CD4-positive, alpha-beta memory T cell (primary cell): ENCODE measurements at regions not wholly inside any gene's neighbourhood (a gene's known extent, or its start where the extent isn't known, plus 50 kb on each side); places are given as distances from the start of the nearest gene placed in this dataset.

Experiments used
- CTCF ChIA-PET: fragments of 350-600 bp; sonication (Branson Sonifier 250); formaldehyde crosslinking; loops from one replicate; lab custom pipeline; 2021; ENCODE audit warnings: inconsistent platforms; ENCODE audit not compliant: partially characterized antibody; lab: Charles Lee
- POLR2A ChIA-PET: fragments of 350-600 bp; sonication (Branson Sonifier 250); formaldehyde crosslinking; loops from one replicate; lab custom pipeline; 2021; ENCODE audit not compliant: partially characterized antibody; lab: Charles Lee
- DNase-seq, 5 donors: peaks; one replicate each; pipeline versions ENCODE4 v3.0.0 to v3.0.0-alpha.2; 2020 to 2022; ENCODE audit warnings: mixed read lengths in 1 of 5
- H3K27ac ChIP-seq: one replicate; pipeline ENCODE4 v1.7.0; 2013; ENCODE audit warnings: low read depth, low read length
- H3K27me3 ChIP-seq: 2 replicates; pipeline ENCODE4 v1.7.0; 2013; ENCODE audit warnings: mild to moderate bottlenecking, low read length, moderate library complexity; ENCODE audit not compliant: insufficient read depth
- H3K36me3 ChIP-seq: 2 replicates; pipeline ENCODE4 v1.7.0; 2013; ENCODE audit warnings: mild to moderate bottlenecking, low read length, moderate library complexity; ENCODE audit not compliant: insufficient read depth
- H3K4me1 ChIP-seq: 2 replicates; pipeline ENCODE4 v1.7.0; 2013; ENCODE audit warnings: mild to moderate bottlenecking, low read length, moderate library complexity; ENCODE audit not compliant: insufficient read depth
- H3K4me3 ChIP-seq, 2 donors: one replicate each; pipeline ENCODE4 v1.7.0; 2013; ENCODE audit warnings: low read length in 2 of 2, mild to moderate bottlenecking in 1 of 2
- H3K9me3 ChIP-seq, 2 donors: one replicate each; pipeline ENCODE4 v1.7.0; 2013; ENCODE audit warnings: low read length in 2 of 2, control low read depth in 1 of 2; ENCODE audit not compliant: control insufficient read depth in 1 of 2
- H3K27ac Mint-ChIP-seq, 7 donors: one replicate each; pipeline ENCODE4 v1.8.0; 2020 to 2021; ENCODE audit warnings: mixed read lengths in 7 of 7, mild to moderate bottlenecking in 6 of 7, inconsistent platforms in 3 of 7, moderate library complexity in 3 of 7
- H3K27me3 Mint-ChIP-seq, 2 donors: one replicate each; pipeline ENCODE4 v1.8.0; 2020 to 2021; ENCODE audit warnings: mixed read lengths in 2 of 2
- H3K36me3 Mint-ChIP-seq, 2 donors: one replicate each; pipeline ENCODE4 v1.8.0; 2020 to 2021; ENCODE audit warnings: mixed read lengths in 2 of 2, inconsistent platforms in 1 of 2, mild to moderate bottlenecking in 1 of 2
- H3K4me1 Mint-ChIP-seq, 4 donors: one replicate each; pipeline ENCODE4 v1.8.0; 2020 to 2021; ENCODE audit warnings: mixed read lengths in 4 of 4, mild to moderate bottlenecking in 1 of 4
- H3K4me3 Mint-ChIP-seq, 8 donors: one replicate each; pipeline ENCODE4 v1.8.0; 2020 to 2021; ENCODE audit warnings: mixed read lengths in 8 of 8, mild to moderate bottlenecking in 7 of 8, moderate library complexity in 6 of 8, inconsistent platforms in 3 of 8
- H3K9me3 Mint-ChIP-seq, 8 donors: one replicate each; pipeline ENCODE4 v1.8.0; 2020 to 2021; ENCODE audit warnings: mixed read lengths in 8 of 8, mild to moderate bottlenecking in 5 of 8, inconsistent platforms in 3 of 8, moderate library complexity in 1 of 8
- intact Hi-C: fragments of 100-400 bp; cut with micrococcal nuclease; formaldehyde crosslinking; loops from one replicate; pipeline ENCODE4 v1.15.1; 2023

- no peaks in the 10 kb centered on the region for H3K36me3 ChIP-seq
- Mint-ChIP-seq H3K27me3 (no peaks in the 10 kb centered on the region), H3K4me3 (peak overlapping the region; percentile 68 to 86 (median 84)), H3K27ac (peak overlapping the region; percentile 89 to 96 (median 91)), H3K36me3 (peaks cover 6 to 9% of the 10 kb centered on the region in 2 donors), H3K4me1 (peaks cover 61 to 83% (median 75%) of the 10 kb centered on the region in 4 donors), H3K9me3 (peaks cover 0 to 8% (median 1%) of the 10 kb centered on the region in 8 donors)
- POLR2A ChIA-PET = interaction anchor here (2.0 to 5.4 kb wide), 3 partner anchors 9 to 24 kb away, joined by 11 to 29 read pairs (median 21); no protein-coding TSS in a partner anchor
- H3K27me3 ChIP-seq = no peaks in the 10 kb centered on the region
- CTCF ChIA-PET = interaction anchor here (1.3 to 2.6 kb wide), 3 partner anchors 19 to 42 kb away, joined by 3 to 15 read pairs (median 3); no protein-coding TSS in a partner anchor
- peak overlapping the region in 1 of 2 donors; percentile 42 for H3K4me3 ChIP-seq
- peak; percentile 56 to 84 (median 75) for DNase-seq
- no peaks in the 10 kb centered on the region for H3K9me3 ChIP-seq
- intact Hi-C loops = loop anchor here (1.0 kb wide), 1 partner anchor 20 kb away; no protein-coding TSS in a partner anchor
- peak overlapping the region; percentile 72 for H3K27ac ChIP-seq
- H3K4me1 ChIP-seq = peaks cover 72% of the 10 kb centered on the region
Observed at GRCh38 chr10:60728056-60728455, 50.2 kb upstream of the CDK1 start.

GRCh38 chr10:60726257-60726656, 52.0 kb upstream of the CDK1 start:
- Histone ChIP-seq H3K4me1 (peaks cover 85% of the 10 kb centered on the region), H3K4me3 (no peak overlapping the region), H3K9me3 (no peaks in the 10 kb centered on the region), H3K27ac (peak overlapping the region; percentile 22), H3K36me3 (no peaks in the 10 kb centered on the region), H3K27me3 (no peaks in the 10 kb centered on the region)
- Mint-ChIP-seq H3K9me3 (peaks cover 0 to 8% (median 1%) of the 10 kb centered on the region in 8 donors), H3K4me3 (peak overlapping the region in 7 of 8 donors; percentile 50 to 86 (median 80)), H3K27ac (peak overlapping the region; percentile 76 to 96 (median 91)), H3K36me3 (peaks cover 1 to 9% of the 10 kb centered on the region in 2 donors), H3K4me1 (peaks cover 70 to 94% (median 77%) of the 10 kb centered on the region in 4 donors), H3K27me3 (no peaks in the 10 kb centered on the region)
- DNase-seq = no peak
- intact Hi-C loops = no loop called here
- CTCF ChIA-PET = interaction anchor here (0.6 to 2.8 kb wide), 7 partner anchors 9 to 80 kb away, joined by 3 to 11 read pairs (median 4); no protein-coding TSS in a partner anchor
- POLR2A ChIA-PET = interaction anchor here (0.7 to 5.4 kb wide), 6 partner anchors 8 to 37 kb away, joined by 3 to 29 read pairs (median 5); no protein-coding TSS in a partner anchor

DNA sequence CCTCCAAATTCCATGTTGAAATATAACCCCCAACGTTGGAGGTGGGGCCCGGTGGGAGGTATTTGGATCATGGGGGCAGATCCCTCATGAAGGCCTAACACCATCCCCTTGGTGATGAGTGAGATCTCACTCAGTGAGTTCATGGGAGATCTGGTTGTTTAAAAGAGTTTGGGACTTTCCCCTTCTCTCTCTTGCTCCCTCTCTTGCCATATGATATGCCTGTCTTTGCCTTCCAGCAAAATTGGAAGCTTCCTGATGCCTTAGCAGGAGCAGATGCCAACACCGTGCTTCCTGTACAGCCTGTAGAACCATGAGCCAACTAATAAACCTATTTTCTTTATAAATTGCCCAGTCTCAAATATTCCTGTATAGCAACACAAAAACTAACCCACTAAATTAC, 55.7 kb upstream of the CDK1 start:
- Mint-ChIP-seq H3K4me3 (peak overlapping the region in 4 of 8 donors; percentile 5 to 46 (median 29)), H3K27ac (peak overlapping the region in 5 of 7 donors; percentile 5 to 74 (median 61)), H3K4me1 (peaks cover 56 to 79% (median 59%) of the 10 kb centered on the region in 4 donors), H3K27me3 (no peaks in the 10 kb centered on the region), H3K9me3 (peaks cover 0 to 8% (median 1%) of the 10 kb centered on the region in 8 donors), H3K36me3 (peaks cover 1 to 16% of the 10 kb centered on the region in 2 donors)
- CTCF ChIA-PET = no interaction called here
- Histone ChIP-seq H3K9me3 (no peaks in the 10 kb centered on the region), H3K27me3 (no peaks in the 10 kb centered on the region), H3K4me3 (no peak overlapping the region), H3K27ac (no peak overlapping the region), H3K36me3 (no peaks in the 10 kb centered on the region), H3K4me1 (peaks cover 63% of the 10 kb centered on the region)
- no peak for DNase-seq
- intact Hi-C loops = no loop called here
- POLR2A ChIA-PET = interaction anchor here (1.1 to 2.0 kb wide), 2 partner anchors 8 to 11 kb away, joined by 3 to 6 read pairs; no protein-coding TSS in a partner anchor

DNA sequence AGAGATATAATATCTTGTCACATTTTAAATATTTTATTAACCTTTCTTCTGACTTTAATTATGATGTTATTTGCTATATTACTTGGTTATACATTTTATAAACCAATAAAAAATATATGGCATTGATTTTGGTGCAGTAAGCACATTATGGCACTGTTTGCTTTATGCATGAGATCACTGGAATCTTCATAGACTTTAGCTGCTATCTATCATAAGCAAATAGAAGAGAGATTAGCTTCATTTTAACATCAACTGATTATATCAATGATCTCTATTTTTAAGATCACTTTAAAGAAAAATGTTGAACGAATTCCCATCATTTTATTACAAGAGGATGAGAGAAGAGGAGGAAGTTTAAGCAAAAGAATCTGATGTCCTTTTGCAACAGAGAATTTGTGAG, 58.6 kb upstream of the CDK1 start:
- DNase-seq = no peak
- no peak overlapping the region for H3K4me3 ChIP-seq
- H3K27me3 ChIP-seq = no peaks in the 10 kb centered on the region
- Mint-ChIP-seq H3K9me3 (peaks cover 0 to 8% (median 1%) of the 10 kb centered on the region in 8 donors), H3K4me3 (no peak overlapping the region), H3K36me3 (peaks cover 0 to 16% of the 10 kb centered on the region in 2 donors), H3K4me1 (peaks cover 42 to 68% (median 46%) of the 10 kb centered on the region in 4 donors), H3K27ac (no peak overlapping the region), H3K27me3 (no peaks in the 10 kb centered on the region)
- H3K27ac ChIP-seq = no peak overlapping the region
- CTCF ChIA-PET = interaction anchor here (0.5 kb wide), 1 partner anchor 24 kb away, joined by 3 read pairs; no protein-coding TSS in a partner anchor
- POLR2A ChIA-PET = interaction anchor here (0.7 to 5.3 kb wide), 2 partner anchors 8 to 11 kb away, joined by 3 to 29 read pairs; no protein-coding TSS in a partner anchor
- peaks cover 53% of the 10 kb centered on the region for H3K4me1 ChIP-seq
- H3K36me3 ChIP-seq = no peaks in the 10 kb centered on the region
- intact Hi-C loops = no loop called here
- H3K9me3 ChIP-seq = no peaks in the 10 kb centered on the region

- ChIA-PET POLR2A (interaction anchor here (1.7 to 5.3 kb wide), 2 partner anchors 8 to 10 kb away, joined by 4 to 29 read pairs; no protein-coding TSS in a partner anchor), CTCF (no interaction called here)
- Mint-ChIP-seq H3K4me3 (peak overlapping the region in 3 of 8 donors; percentile 4 to 15 (median 12)), H3K36me3 (peaks cover 0 to 12% of the 10 kb centered on the region in 2 donors), H3K27me3 (no peaks in the 10 kb centered on the region), H3K9me3 (peaks cover 0 to 3% (median under 1%) of the 10 kb centered on the region in 8 donors), H3K27ac (peak overlapping the region in 1 of 7 donors; percentile 84), H3K4me1 (peaks cover 48 to 69% (median 52%) of the 10 kb centered on the region in 4 donors)
- intact Hi-C loops = no loop called here
- H3K36me3 ChIP-seq = no peaks in the 10 kb centered on the region
- H3K27ac ChIP-seq = no peak overlapping the region
- peaks cover 60% of the 10 kb centered on the region for H3K4me1 ChIP-seq
- H3K27me3 ChIP-seq = no peaks in the 10 kb centered on the region
- DNase-seq = no peak
- H3K9me3 ChIP-seq = no peaks in the 10 kb centered on the region
- no peak overlapping the region for H3K4me3 ChIP-seq
Observed at GRCh38 chr10:60718886-60719285, 59.4 kb upstream of the CDK1 start.

DNA sequence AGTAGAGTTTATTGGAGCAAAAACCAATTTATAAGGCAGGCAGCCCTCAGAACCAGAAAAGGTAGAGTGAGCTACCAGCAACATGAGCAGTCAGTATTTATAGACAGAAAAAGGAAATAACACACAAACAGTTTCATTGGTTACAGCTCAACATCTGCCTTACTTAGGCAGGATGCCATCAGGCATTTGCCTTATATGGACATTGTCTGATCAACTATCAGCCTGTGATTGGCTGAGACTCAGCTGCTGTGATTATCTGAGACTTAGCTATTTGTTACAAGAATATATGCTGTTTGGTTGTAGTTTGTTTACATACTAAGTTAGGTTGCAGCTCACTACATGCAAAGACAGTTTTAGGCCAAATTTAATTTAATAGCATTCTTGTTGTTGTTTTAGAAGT, 60.4 kb upstream of the CDK1 start:
- H3K27ac Mint-ChIP-seq = no peak overlapping the region
- H3K27me3 Mint-ChIP-seq = no peaks in the 10 kb centered on the region
- H3K4me1 Mint-ChIP-seq = peaks cover 48 to 70% (median 53%) of the 10 kb centered on the region in 4 donors
- H3K9me3 ChIP-seq = no peaks in the 10 kb centered on the region
- POLR2A ChIA-PET = interaction anchor here (1.6 to 5.3 kb wide), 4 partner anchors 9 to 14 kb away, joined by 4 to 29 read pairs (median 6); no protein-coding TSS in a partner anchor
- intact Hi-C loops = no loop called here
- no peaks in the 10 kb centered on the region for H3K36me3 ChIP-seq
- no peak overlapping the region for H3K4me3 ChIP-seq
- peaks cover 0 to 7% of the 10 kb centered on the region in 2 donors for H3K36me3 Mint-ChIP-seq
- H3K4me3 Mint-ChIP-seq = peak overlapping the region in 1 of 8 donors; percentile 40
- DNase-seq = no peak
- CTCF ChIA-PET = interaction anchor here (1.0 to 2.4 kb wide), 2 partner anchors 8 to 51 kb away, joined by 5 to 11 read pairs; no protein-coding TSS in a partner anchor
- no peak overlapping the region for H3K27ac ChIP-seq
- H3K9me3 Mint-ChIP-seq = peaks cover 0 to 2% (median 0%) of the 10 kb centered on the region in 8 donors
- peaks cover 63% of the 10 kb centered on the region for H3K4me1 ChIP-seq
- no peaks in the 10 kb centered on the region for H3K27me3 ChIP-seq

DNA sequence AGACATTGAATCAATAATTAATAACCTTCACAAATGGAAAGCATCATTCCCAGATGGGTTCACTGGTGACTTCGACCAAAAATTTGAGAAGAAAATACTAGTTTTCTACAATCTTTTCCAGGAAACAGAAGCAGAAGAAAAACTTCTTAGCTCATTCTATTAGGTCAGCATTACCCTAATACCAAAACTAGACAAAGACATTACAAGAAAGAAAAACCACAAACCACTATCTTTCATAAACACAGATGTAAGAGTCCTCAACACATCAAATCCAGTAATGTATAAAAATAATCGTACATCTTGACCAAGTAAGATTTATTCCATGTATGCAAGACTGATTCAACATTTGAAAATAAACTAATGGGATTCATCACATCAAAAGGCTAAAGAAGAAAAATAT, 64.0 kb upstream of the CDK1 start:
- peak in 3 of 5 donors; percentile 19 to 39 (median 29) for DNase-seq
- Histone ChIP-seq H3K36me3 (no peaks in the 10 kb centered on the region), H3K4me3 (no peak overlapping the region), H3K27ac (no peak overlapping the region), H3K9me3 (no peaks in the 10 kb centered on the region), H3K4me1 (peaks cover 68% of the 10 kb centered on the region), H3K27me3 (no peaks in the 10 kb centered on the region)
- Mint-ChIP-seq H3K27ac (peak overlapping the region; percentile 35 to 93 (median 79)), H3K9me3 (peaks cover 0 to 5% (median 3%) of the 10 kb centered on the region in 8 donors), H3K36me3 (peaks cover 3 to 4% of the 10 kb centered on the region in 2 donors), H3K4me1 (peaks cover 42 to 66% (median 44%) of the 10 kb centered on the region in 4 donors), H3K4me3 (peak overlapping the region; percentile 31 to 72 (median 60)), H3K27me3 (no peaks in the 10 kb centered on the region)
- intact Hi-C loops = loop anchor here (2.0 kb wide), 1 partner anchor 19 kb away; no protein-coding TSS in a partner anchor
- POLR2A ChIA-PET = interaction anchor here (0.9 to 1.7 kb wide), 7 partner anchors 9 to 17 kb away, joined by 3 to 9 read pairs (median 5); no protein-coding TSS in a partner anchor
- CTCF ChIA-PET = interaction anchor here (0.9 to 1.8 kb wide), 3 partner anchors 12 to 15 kb away, joined by 3 to 4 read pairs (median 3); no protein-coding TSS in a partner anchor
